B cell (primary cell): ENCODE measurements at regions not wholly inside any gene's neighbourhood (a gene's known extent, or its start where the extent isn't known, plus 50 kb on each side); places are given as distances from the start of the nearest gene placed in this dataset.

Source experiments
- ATAC-seq: fragments of 200-7000 bp; cut with Tn5 transposase; one replicate; pipeline ENCODE4 v1.10.0; 2021; ENCODE audit warnings: low read depth, mild to moderate bottlenecking, moderate number of reproducible peaks, moderate library complexity
- CTCF ChIA-PET: fragments of 350-600 bp; sonication (Branson Sonifier 250); formaldehyde crosslinking; loops from one replicate; lab custom pipeline; 2021; ENCODE audit warnings: antibody characterized with exemption, inconsistent platforms; lab: Charles Lee
- POLR2A ChIA-PET: fragments of 350-600 bp; sonication (Branson Sonifier 250); formaldehyde crosslinking; loops from one replicate; lab custom pipeline; 2021; ENCODE audit warnings: antibody characterized with exemption; lab: Charles Lee
- DNase-seq: peaks from one replicate; pipeline ENCODE4 v3.0.0; 2013
- H2AFZ ChIP-seq: 2 replicates; pipeline ENCODE4 v1.6.1; 2012; ENCODE audit warnings: mild to moderate bottlenecking, low read depth, low read length; ENCODE audit not compliant: insufficient read depth, poor library complexity, severe bottlenecking
- H3K27ac ChIP-seq, 2 donors: 1 replicate in 1 of 2; 2 replicates in 1 of 2; pipeline ENCODE4 v1.5.1; 2012 to 2013; ENCODE audit warnings: low read length in 2 of 2, mild to moderate bottlenecking in 2 of 2, moderate library complexity in 1 of 2
- H3K27me3 ChIP-seq, 4 experiments: fragments of 200-600 bp in 1 of 4; sonication (generic) in 1 of 4; replicated peaks in 1 of 4; 1 replicate in 2 of 4; 2 replicates in 2 of 4; pipeline versions ENCODE4 v1.6.1 to v1.7.0; 2013 to 2016; ENCODE audit warnings: low read length in 3 of 4, mild to moderate bottlenecking in 2 of 4, mixed read lengths in 1 of 4, moderate library complexity in 1 of 4; ENCODE audit not compliant: insufficient read depth in 4 of 4, control insufficient read depth in 3 of 4; ENCODE audit errors: control extremely low read depth in 1 of 4
- H3K36me3 ChIP-seq, 2 experiments: replicated peaks in 1 of 2; 1 replicate in 1 of 2; 2 replicates in 1 of 2; pipeline versions ENCODE4 v1.6.1 to v1.7.1; 2013; ENCODE audit warnings: low read length in 1 of 2; ENCODE audit not compliant: insufficient read depth in 2 of 2, control insufficient read depth in 1 of 2; ENCODE audit errors: control extremely low read depth in 1 of 2, extremely low read depth in 1 of 2
- H3K4me1 ChIP-seq, 2 donors: fragments of 200-600 bp in 1 of 2; sonication (generic) in 1 of 2; 1 replicate in 1 of 2; 2 replicates in 1 of 2; pipeline versions ENCODE4 v1.5.1 to v1.6.1; 2013 to 2017; ENCODE audit warnings: low read length in 2 of 2; ENCODE audit not compliant: control insufficient read depth in 2 of 2, insufficient read depth in 2 of 2
- H3K4me2 ChIP-seq: replicated peaks from 2 replicates; pipeline ENCODE3; 2012; ENCODE audit warnings: mild to moderate bottlenecking, low read depth, low read length; ENCODE audit not compliant: poor library complexity, severe bottlenecking
- H3K4me3 ChIP-seq, 5 experiments: fragments of 200-600 bp in 1 of 5; sonication (generic) in 1 of 5; 1 replicate in 3 of 5; 2 replicates in 2 of 5; pipeline versions ENCODE4 v1.5.1 to v1.7.0; 2011 to 2016; ENCODE audit warnings: low read length in 4 of 5, mild to moderate bottlenecking in 4 of 5, low read depth in 2 of 5, control low read depth in 1 of 5, moderate library complexity in 1 of 5; ENCODE audit not compliant: insufficient read depth in 1 of 5; ENCODE audit errors: control extremely low read depth in 1 of 5, extremely low read depth in 1 of 5
- H3K79me2 ChIP-seq: fragments of 200-600 bp; sonication (generic); one replicate; pipeline ENCODE4 v1.6.0; 2016; ENCODE audit warnings: low read length; ENCODE audit not compliant: control insufficient read depth, insufficient read depth
- H3K9ac ChIP-seq: fragments of 200-600 bp; sonication (generic); 2 replicates; pipeline ENCODE4 v1.6.1; 2017; ENCODE audit warnings: mild to moderate bottlenecking, low read length, moderate library complexity
- H3K9me3 ChIP-seq, 3 donors: one replicate each; pipeline versions ENCODE4 v1.6.1 to v1.7.1; 2013; ENCODE audit warnings: low read length in 2 of 3; ENCODE audit not compliant: control insufficient read depth in 2 of 3, insufficient read depth in 1 of 3; ENCODE audit errors: control extremely low read depth in 1 of 3
- H4K20me1 ChIP-seq: 2 replicates; pipeline ENCODE4 v1.6.0; 2012; ENCODE audit warnings: mild to moderate bottlenecking, low read length; ENCODE audit not compliant: insufficient read depth, control insufficient read depth, poor library complexity, severe bottlenecking
- H3K27ac Mint-ChIP-seq: one replicate; pipeline ENCODE4 v1.8.0; 2021; ENCODE audit warnings: mixed read lengths
- H3K27me3 Mint-ChIP-seq: one replicate; pipeline ENCODE4 v1.8.0; 2021; ENCODE audit warnings: mixed read lengths
- H3K4me1 Mint-ChIP-seq: one replicate; pipeline ENCODE4 v1.8.0; 2021; ENCODE audit warnings: mixed read lengths
- H3K4me3 Mint-ChIP-seq: one replicate; pipeline ENCODE4 v1.8.0; 2021; ENCODE audit warnings: mixed read lengths
- H3K9me3 Mint-ChIP-seq: one replicate; pipeline ENCODE4 v1.8.0; 2022; ENCODE audit warnings: mixed read lengths; ENCODE audit not compliant: insufficient read depth
- EZH2 ChIP-seq: IDR thresholded peaks from 2 replicates; pipeline ENCODE4 v1.6.1; 2012; ENCODE audit warnings: borderline replicate concordance, low read depth, mild to moderate bottlenecking, moderate library complexity, low read length; ENCODE audit not compliant: insufficient read depth, poor library complexity, severe bottlenecking
- WGBS: methylation state at CpG from one replicate; pipeline ENCODE4 v1.1.5; 2013; ENCODE audit warnings: missing lambda C conversion rate; ENCODE audit not compliant: insufficient coverage; 5-methylcytosine and 5-hydroxymethylcytosine counted together
- intact Hi-C: fragments of 100-400 bp; cut with micrococcal nuclease; formaldehyde crosslinking; loops from one replicate; pipeline ENCODE4 v1.10.0; 2022
- TF ChIP-seq, protein P1 (sequence below): fragments of 200-600 bp; IDR thresholded peaks from one replicate; pipeline ENCODE4 v1.8.0; 2022; ENCODE audit warnings: antibody characterized with exemption, mild to moderate bottlenecking

DNA sequence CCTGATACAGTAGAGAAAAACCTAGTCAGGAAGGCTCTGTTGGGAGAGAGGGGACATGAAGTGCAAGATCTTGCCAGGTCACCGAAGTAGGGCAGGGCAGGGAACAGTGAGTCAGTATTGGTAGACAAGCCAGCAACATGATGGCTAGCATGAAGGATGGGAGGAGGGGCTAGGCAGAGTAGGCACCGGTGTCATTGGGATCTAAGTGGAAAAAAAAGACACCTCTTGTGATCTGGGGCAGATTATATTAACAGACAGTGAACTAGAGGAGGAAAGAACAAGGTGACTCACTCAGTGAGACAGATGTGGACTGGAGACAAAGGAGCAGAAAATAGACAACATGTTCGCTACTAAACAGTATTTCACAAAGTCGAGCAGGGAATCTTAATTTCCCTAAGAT lies 149.2 kb upstream of the SLC24A5 start:
- Histone ChIP-seq H2AFZ (no peak overlapping the region), H3K36me3 (no peaks in the 10 kb centered on the region), H3K9me3 (no peaks in the 10 kb centered on the region), H3K4me2 (no peak overlapping the region), H3K27ac (no peak overlapping the region), H4K20me1 (no peaks in the 10 kb centered on the region), H3K27me3 (no peaks in the 10 kb centered on the region), H3K79me2 (no peaks in the 10 kb centered on the region), H3K4me3 (no peak overlapping the region), H3K4me1 (no peaks in the 10 kb centered on the region), H3K9ac (no peak overlapping the region)
- intact Hi-C loops, result no loop called here
- no peak for ATAC-seq
- ChIA-PET POLR2A (no interaction called here), CTCF (no interaction called here)
- no peak overlapping the region for H3K27ac Mint-ChIP-seq
- DNase-seq, result no peak
- H3K4me1 Mint-ChIP-seq, result no peaks in the 10 kb centered on the region
- WGBS, result 90% methylated on average over 4 of the region's 4 CpGs
- TF ChIP-seq, protein P1, sequence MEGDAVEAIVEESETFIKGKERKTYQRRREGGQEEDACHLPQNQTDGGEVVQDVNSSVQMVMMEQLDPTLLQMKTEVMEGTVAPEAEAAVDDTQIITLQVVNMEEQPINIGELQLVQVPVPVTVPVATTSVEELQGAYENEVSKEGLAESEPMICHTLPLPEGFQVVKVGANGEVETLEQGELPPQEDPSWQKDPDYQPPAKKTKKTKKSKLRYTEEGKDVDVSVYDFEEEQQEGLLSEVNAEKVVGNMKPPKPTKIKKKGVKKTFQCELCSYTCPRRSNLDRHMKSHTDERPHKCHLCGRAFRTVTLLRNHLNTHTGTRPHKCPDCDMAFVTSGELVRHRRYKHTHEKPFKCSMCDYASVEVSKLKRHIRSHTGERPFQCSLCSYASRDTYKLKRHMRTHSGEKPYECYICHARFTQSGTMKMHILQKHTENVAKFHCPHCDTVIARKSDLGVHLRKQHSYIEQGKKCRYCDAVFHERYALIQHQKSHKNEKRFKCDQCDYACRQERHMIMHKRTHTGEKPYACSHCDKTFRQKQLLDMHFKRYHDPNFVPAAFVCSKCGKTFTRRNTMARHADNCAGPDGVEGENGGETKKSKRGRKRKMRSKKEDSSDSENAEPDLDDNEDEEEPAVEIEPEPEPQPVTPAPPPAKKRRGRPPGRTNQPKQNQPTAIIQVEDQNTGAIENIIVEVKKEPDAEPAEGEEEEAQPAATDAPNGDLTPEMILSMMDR, result no peak
- no peak for TF ChIP-seq EZH2
- peaks cover 10% of the 10 kb centered on the region for H3K27me3 Mint-ChIP-seq
- no peak overlapping the region for H3K4me3 Mint-ChIP-seq
- H3K9me3 Mint-ChIP-seq, result no peaks in the 10 kb centered on the region

GRCh38 chr15:47972738-47973137 lies 148.1 kb upstream of the SLC24A5 start:
- H3K4me3 ChIP-seq, result no peak overlapping the region
- H3K27me3 Mint-ChIP-seq, result peaks cover 12% of the 10 kb centered on the region
- CTCF ChIA-PET, result no interaction called here
- H3K4me1 ChIP-seq, result no peaks in the 10 kb centered on the region
- H3K9me3 Mint-ChIP-seq, result no peaks in the 10 kb centered on the region
- no peaks in the 10 kb centered on the region for H3K9me3 ChIP-seq
- POLR2A ChIA-PET, result no interaction called here
- H2AFZ ChIP-seq, result no peak overlapping the region
- no peak overlapping the region for H3K27ac Mint-ChIP-seq
- no peak overlapping the region for H3K9ac ChIP-seq
- no peaks in the 10 kb centered on the region for H3K36me3 ChIP-seq
- no peak for ATAC-seq
- no peak overlapping the region for H3K4me2 ChIP-seq
- H3K4me3 Mint-ChIP-seq, result no peak overlapping the region
- no peak for DNase-seq
- no peaks in the 10 kb centered on the region for H3K79me2 ChIP-seq
- H3K4me1 Mint-ChIP-seq, result no peaks in the 10 kb centered on the region
- no peaks in the 10 kb centered on the region for H3K27me3 ChIP-seq
- intact Hi-C loops, result no loop called here
- no peak for TF ChIP-seq EZH2
- TF ChIP-seq, protein P1, result no peak
- H3K27ac ChIP-seq, result no peak overlapping the region
- H4K20me1 ChIP-seq, result no peaks in the 10 kb centered on the region
- 86% methylated on average over 2 of the region's 3 CpGs for WGBS
